Brain microvascular endothelial cell (primary cell): ENCODE measurements at regions not wholly inside any gene's neighbourhood (a gene's known extent, or its start where the extent isn't known, plus 50 kb on each side); places are given as distances from the start of the nearest gene placed in this dataset.

ENCODE experiments used
- DNase-seq: peaks from one replicate; pipeline ENCODE4 v3.0.0-alpha.2; 2020
- H3K27ac ChIP-seq: fragments of 250-450 bp; sonication (Bioruptor Pico); 2 replicates; pipeline ENCODE4 v1.5.1; 2020; ENCODE audit warnings: mild to moderate bottlenecking, moderate library complexity
- H3K27me3 ChIP-seq: fragments of 250-450 bp; sonication (Bioruptor Pico); replicated peaks from 2 replicates; pipeline ENCODE4 v1.5.1; 2020; ENCODE audit warnings: mild to moderate bottlenecking
- H3K36me3 ChIP-seq: fragments of 250-450 bp; sonication (Bioruptor Pico); replicated peaks from 2 replicates; pipeline ENCODE4 v1.5.1; 2020; ENCODE audit warnings: mild to moderate bottlenecking
- H3K4me3 ChIP-seq: 2 replicates; pipeline ENCODE4 v1.5.1; 2011; ENCODE audit warnings: low read depth, mild to moderate bottlenecking, control low read depth, low read length, moderate library complexity
- in situ Hi-C: cut with HindIII; loops from 2 replicates; pipeline ENCODE4 v1.10.0; 2017; ENCODE audit warnings: low sequenced_read_pairs, low pct_ligation_motif_present
- TF ChIP-seq, protein P1 (sequence below): IDR thresholded peaks from 2 replicates; pipeline ENCODE4 v1.5.1; 2011; ENCODE audit warnings: low read depth, mild to moderate bottlenecking, moderate library complexity, low read length, control low read depth, inconsistent platforms; ENCODE audit errors: missing control alignments

DNA sequence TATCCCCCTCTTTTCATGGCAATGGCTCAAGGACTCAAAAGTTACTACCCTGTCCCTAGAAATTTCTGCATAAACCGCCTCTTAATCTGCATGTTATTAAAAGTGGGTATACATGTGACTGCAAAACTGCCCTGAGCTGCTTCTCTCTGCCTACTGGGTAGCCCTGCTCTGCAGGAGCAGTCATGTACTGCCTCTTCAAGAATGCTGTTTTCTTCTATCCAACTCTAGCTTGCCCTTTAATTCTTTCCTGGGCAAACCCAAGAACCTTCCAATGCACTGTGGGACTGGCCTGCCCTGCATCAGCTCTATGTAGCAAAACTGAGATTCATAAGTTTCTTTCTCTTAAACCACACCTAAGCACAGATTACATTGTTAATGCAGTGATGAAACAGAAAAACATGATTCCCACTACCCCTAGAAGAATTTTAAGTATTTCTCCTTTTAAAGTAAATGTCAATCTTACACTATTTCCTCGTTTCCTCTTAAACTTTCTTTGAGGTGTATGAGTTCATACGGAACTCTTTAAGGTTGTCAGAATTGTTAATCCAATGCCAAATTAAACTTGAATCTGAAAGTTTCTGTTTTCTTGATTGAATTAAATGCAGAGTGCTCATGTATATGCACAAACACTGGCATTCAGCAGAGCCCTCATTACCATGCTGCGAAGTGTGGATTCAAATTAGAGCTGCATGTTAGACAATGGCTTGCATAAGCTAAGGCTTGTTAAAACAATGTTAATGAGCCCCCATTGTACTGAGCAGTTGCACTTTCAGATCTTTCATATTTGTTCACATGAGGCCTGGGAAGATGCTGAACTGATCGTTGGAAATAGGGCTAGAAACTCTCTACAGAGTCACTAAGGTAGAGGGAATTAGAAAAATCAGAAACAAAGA lies 669.9 kb upstream of the PCDH20 start:
- Histone ChIP-seq H3K27ac (no peak overlapping the region), H3K36me3 (no peaks in the 10 kb centered on the region), H3K4me3 (no peak overlapping the region), H3K27me3 (no peaks in the 10 kb centered on the region)
- no peak for DNase-seq
- TF ChIP-seq, protein P1, sequence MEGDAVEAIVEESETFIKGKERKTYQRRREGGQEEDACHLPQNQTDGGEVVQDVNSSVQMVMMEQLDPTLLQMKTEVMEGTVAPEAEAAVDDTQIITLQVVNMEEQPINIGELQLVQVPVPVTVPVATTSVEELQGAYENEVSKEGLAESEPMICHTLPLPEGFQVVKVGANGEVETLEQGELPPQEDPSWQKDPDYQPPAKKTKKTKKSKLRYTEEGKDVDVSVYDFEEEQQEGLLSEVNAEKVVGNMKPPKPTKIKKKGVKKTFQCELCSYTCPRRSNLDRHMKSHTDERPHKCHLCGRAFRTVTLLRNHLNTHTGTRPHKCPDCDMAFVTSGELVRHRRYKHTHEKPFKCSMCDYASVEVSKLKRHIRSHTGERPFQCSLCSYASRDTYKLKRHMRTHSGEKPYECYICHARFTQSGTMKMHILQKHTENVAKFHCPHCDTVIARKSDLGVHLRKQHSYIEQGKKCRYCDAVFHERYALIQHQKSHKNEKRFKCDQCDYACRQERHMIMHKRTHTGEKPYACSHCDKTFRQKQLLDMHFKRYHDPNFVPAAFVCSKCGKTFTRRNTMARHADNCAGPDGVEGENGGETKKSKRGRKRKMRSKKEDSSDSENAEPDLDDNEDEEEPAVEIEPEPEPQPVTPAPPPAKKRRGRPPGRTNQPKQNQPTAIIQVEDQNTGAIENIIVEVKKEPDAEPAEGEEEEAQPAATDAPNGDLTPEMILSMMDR = no peak
- in situ Hi-C loops = no loop called here

DNA sequence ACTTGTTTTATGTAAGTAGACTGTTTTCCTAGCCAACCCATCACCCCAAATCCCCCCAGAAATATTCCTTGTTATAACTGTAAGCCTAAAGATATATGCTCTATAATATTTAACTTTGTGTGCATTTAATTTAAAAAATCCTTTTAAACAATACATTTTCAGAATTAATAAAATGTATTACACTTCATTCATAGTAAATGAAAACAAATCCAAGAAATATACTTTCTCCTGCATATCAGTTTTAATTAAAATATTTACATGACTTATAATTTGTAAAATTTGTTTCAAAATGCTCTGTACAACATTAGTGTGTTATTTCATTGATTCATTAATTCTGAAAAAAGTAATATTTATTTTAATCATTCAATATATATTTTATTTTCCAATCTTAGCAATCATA lies 669.1 kb upstream of the PCDH20 start:
- in situ Hi-C loops = no loop called here
- no peaks in the 10 kb centered on the region for H3K36me3 ChIP-seq
- TF ChIP-seq, protein P1 = no peak

DNA sequence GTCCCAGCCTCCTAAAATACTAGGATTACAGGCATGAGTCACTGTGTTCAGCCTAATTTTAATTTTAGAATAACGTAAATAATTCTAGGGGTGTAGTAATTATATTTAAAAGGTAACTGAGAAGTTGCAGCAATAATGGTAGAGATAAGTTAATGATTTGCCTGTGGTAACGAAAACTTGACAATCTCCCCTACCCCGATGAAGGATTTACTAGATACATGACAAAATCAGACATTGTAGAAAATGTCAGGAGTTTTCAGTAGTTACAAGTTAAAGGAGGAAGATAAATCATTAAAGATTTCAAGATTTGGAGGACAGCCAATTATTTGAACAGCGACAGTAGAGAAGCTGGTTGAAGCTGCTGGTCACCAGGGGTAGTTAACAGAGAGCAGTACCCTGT lies 652.2 kb upstream of the PCDH20 start:
- in situ Hi-C loops = no loop called here
- H3K27ac ChIP-seq = no peak overlapping the region
- H3K4me3 ChIP-seq = no peak overlapping the region
- H3K36me3 ChIP-seq = no peaks in the 10 kb centered on the region
- DNase-seq = no peak
- TF ChIP-seq, protein P1 = no peak
- no peaks in the 10 kb centered on the region for H3K27me3 ChIP-seq

More for the DNA sequence above, 669.1 kb upstream of the PCDH20 start:
- H3K4me3 ChIP-seq = no peak overlapping the region
- no peak overlapping the region for H3K27ac ChIP-seq
- H3K27me3 ChIP-seq = no peaks in the 10 kb centered on the region
- DNase-seq = no peak

DNA sequence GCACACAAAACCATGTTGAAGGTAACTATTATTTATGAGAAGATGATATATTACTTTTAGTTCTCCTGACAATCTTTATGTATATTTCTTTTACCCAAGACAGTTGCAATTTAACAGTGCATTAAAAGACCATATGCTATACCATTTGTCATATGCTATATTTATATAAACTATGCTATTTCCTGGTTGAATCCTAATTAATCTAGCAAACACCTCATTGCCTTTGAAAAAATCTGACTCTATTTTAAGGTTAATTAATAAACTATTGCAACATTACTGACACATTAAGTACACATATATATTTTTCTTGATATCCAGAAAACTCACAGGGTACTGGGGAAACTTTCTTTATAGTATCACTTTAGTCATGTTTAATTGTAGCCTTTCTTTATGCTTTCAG lies 649.4 kb upstream of the PCDH20 start:
- DNase-seq = no peak
- Histone ChIP-seq H3K36me3 (no peaks in the 10 kb centered on the region), H3K27me3 (no peaks in the 10 kb centered on the region), H3K27ac (no peak overlapping the region), H3K4me3 (no peak overlapping the region)
- TF ChIP-seq, protein P1 = no peak
- in situ Hi-C loops = no loop called here

DNA sequence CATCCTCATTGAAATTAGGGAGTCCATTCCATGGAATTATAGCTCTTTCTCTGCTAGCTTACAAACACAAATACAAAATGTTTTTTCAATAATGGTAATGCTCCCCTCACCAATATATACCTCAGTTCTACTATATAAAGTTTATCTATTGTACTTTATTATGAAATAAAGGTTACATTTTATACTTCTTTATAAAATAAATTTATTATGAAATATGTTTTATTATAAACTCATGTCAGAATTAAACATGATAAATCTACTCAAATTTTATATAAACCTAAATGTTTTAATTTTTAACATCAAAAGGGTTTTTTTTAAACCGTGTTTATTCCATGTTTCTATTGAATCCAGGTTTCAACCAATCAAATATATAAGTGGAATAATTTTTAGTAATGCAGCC lies 646.1 kb upstream of the PCDH20 start:
- no peak for DNase-seq
- no peak overlapping the region for H3K4me3 ChIP-seq
- H3K36me3 ChIP-seq = no peaks in the 10 kb centered on the region
- H3K27ac ChIP-seq = no peak overlapping the region
- in situ Hi-C loops = no loop called here
- TF ChIP-seq, protein P1 = no peak
- no peaks in the 10 kb centered on the region for H3K27me3 ChIP-seq
